Left ventricle myocardium inferior (tissue), 1 donor: ENCODE measurements at regions not wholly inside any gene's neighbourhood (a gene's known extent, or its start where the extent isn't known, plus 50 kb on each side); places are given as distances from the start of the nearest gene placed in this dataset.

Source experiments
- DNase-seq: peaks from one replicate; pipeline ENCODE4 v3.0.0-alpha.2; 2020
- H3K27ac ChIP-seq: fragments of 200-600 bp; replicated peaks from 2 replicates; pipeline ENCODE4 v1.8.0; 2021
- H3K27me3 ChIP-seq: fragments of 200-600 bp; 2 replicates; pipeline ENCODE4 v1.8.0; 2021; ENCODE audit warnings: low read depth
- H3K36me3 ChIP-seq: fragments of 200-600 bp; 2 replicates; pipeline ENCODE4 v1.8.0; 2021
- H3K4me1 ChIP-seq: fragments of 200-600 bp; 2 replicates; pipeline ENCODE4 v1.8.0; 2021
- H3K4me3 ChIP-seq: fragments of 200-600 bp; 2 replicates; pipeline ENCODE4 v1.8.0; 2021; ENCODE audit warnings: mild to moderate bottlenecking, moderate library complexity
- H3K9me3 ChIP-seq: fragments of 200-600 bp; replicated peaks from 2 replicates; pipeline ENCODE4 v1.8.0; 2021
- intact Hi-C: fragments of 100-400 bp; cut with micrococcal nuclease; formaldehyde crosslinking; loops from one replicate; pipeline ENCODE4 v1.11.0; 2022
- TF ChIP-seq, protein P1 (sequence below): fragments of 200-600 bp; IDR thresholded peaks from 2 replicates; pipeline ENCODE4 v1.8.0; 2021; ENCODE audit warnings: antibody characterized with exemption, mild to moderate bottlenecking, borderline replicate concordance
- donor health status: DM: no; HTN: yes; CAD: no; lungs with severe emphysema.

DNA sequence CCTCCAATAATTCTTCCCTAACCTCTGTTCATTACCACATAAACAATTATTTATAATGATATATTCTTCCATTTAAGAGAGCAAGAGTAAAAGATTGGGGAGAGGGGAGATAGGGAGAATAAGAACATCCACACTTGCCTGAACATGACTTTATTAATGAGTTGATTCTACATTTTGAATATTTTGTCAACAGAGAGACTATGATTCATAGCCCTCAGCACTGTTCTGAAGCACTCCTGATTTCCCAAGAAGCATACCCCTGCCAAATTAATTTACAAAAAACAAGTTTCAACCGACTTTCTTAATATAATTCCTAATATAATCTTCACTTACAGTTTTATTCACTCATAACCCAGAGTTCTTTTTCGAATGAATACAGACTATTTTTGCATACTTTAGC, 828.8 kb downstream of the ROBO2 start:
- no peak for DNase-seq
- TF ChIP-seq, protein P1, sequence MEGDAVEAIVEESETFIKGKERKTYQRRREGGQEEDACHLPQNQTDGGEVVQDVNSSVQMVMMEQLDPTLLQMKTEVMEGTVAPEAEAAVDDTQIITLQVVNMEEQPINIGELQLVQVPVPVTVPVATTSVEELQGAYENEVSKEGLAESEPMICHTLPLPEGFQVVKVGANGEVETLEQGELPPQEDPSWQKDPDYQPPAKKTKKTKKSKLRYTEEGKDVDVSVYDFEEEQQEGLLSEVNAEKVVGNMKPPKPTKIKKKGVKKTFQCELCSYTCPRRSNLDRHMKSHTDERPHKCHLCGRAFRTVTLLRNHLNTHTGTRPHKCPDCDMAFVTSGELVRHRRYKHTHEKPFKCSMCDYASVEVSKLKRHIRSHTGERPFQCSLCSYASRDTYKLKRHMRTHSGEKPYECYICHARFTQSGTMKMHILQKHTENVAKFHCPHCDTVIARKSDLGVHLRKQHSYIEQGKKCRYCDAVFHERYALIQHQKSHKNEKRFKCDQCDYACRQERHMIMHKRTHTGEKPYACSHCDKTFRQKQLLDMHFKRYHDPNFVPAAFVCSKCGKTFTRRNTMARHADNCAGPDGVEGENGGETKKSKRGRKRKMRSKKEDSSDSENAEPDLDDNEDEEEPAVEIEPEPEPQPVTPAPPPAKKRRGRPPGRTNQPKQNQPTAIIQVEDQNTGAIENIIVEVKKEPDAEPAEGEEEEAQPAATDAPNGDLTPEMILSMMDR = no peak
- Histone ChIP-seq H3K27me3 (no peaks in the 10 kb centered on the region), H3K4me1 (no peaks in the 10 kb centered on the region), H3K27ac (no peak overlapping the region), H3K9me3 (peaks cover 9% of the 10 kb centered on the region), H3K36me3 (no peaks in the 10 kb centered on the region), H3K4me3 (no peak overlapping the region)
- intact Hi-C loops = no loop called here

DNA sequence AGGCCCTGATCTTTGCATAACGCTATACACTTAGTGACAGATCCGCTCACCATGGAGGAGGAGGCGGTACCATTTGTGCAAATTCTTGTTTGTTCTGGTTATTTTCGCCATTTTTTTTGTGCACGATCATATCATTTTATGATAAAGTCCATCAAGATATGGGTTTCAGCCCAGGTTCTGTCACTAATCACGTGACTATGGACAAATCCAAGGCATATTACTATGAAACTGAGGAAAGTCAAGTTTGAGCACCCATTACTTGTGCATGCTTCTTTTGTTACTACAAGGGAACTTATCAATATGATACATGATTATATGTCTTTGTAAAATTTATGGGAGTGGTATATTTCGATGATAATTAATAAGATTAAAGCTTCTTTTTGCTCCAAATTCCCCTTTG, 829.5 kb downstream of the ROBO2 start:
- Histone ChIP-seq H3K27me3 (no peaks in the 10 kb centered on the region), H3K4me1 (no peaks in the 10 kb centered on the region), H3K27ac (no peak overlapping the region), H3K9me3 (peaks cover 9% of the 10 kb centered on the region), H3K4me3 (no peak overlapping the region), H3K36me3 (no peaks in the 10 kb centered on the region)
- TF ChIP-seq, protein P1 = no peak
- DNase-seq = no peak
- intact Hi-C loops = no loop called here

DNA sequence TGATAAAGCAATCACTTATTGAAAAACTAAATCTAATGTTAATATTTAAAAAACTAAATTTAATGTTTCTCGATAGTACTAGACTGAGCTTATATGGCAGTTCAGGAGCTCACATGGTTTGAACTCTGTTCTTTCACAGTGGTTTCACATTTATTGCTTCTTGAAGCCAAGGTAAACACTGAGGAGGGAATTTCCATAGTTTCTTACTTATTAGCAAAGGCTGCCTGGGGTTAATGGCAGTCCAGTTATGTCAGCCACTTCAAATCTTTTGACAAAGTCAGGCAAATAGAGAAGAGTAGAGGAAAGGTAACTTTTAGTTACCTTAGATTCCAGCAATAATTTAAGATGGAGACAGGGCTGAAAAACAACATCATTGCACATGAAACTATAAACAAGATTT, 831.5 kb downstream of the ROBO2 start:
- DNase-seq = no peak
- TF ChIP-seq, protein P1 = no peak
- intact Hi-C loops = no loop called here
- Histone ChIP-seq H3K9me3 (peaks cover 9% of the 10 kb centered on the region), H3K36me3 (no peaks in the 10 kb centered on the region), H3K27ac (no peak overlapping the region), H3K4me3 (no peak overlapping the region), H3K4me1 (no peaks in the 10 kb centered on the region), H3K27me3 (no peaks in the 10 kb centered on the region)

DNA sequence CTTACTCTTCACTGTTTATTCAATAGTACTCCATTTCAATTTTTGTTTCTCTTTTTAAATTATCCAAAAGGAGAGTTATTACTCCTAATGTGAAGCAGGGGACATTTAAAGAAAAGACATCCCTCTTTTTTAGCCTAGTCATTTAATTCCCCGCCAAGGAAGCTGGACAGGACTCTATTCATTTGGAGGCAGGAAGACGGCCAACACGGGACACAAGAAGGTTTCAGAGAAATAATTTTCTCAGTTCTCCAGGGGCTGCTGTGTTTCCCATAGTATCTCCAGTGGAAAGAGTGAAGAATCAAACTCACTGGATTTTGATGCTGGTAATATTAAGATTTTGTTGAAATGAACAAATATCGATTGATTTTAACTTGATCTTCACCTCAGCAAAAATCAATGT, 833.7 kb downstream of the ROBO2 start:
- TF ChIP-seq, protein P1 = no peak
- no peak for DNase-seq
- Histone ChIP-seq H3K9me3 (peaks cover 10% of the 10 kb centered on the region), H3K27me3 (no peaks in the 10 kb centered on the region), H3K27ac (no peak overlapping the region), H3K36me3 (no peaks in the 10 kb centered on the region), H3K4me3 (no peak overlapping the region), H3K4me1 (no peaks in the 10 kb centered on the region)
- intact Hi-C loops = no loop called here

DNA sequence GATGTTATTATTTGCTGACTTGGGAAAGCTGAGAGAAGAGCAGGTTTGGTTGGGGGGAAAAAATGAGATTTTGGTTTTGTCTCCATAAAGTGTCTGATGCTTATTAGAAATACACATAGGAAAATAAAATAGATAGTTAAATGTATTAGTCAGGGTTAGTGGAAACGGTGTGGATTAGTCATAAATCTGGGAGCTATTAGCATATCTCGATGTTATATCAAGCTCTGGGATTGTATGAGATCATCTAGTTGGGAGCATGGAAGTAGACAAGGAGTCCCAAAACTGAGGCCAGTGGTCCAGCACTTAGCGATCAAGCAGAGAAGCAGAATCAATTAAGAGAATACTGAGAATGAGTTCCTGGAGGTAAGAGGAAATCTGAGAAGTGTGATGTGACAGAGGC, 845.5 kb downstream of the ROBO2 start:
- H3K27ac ChIP-seq = no peak overlapping the region
- no peaks in the 10 kb centered on the region for H3K4me1 ChIP-seq
- no peak overlapping the region for H3K4me3 ChIP-seq
- intact Hi-C loops = no loop called here
- DNase-seq = no peak
- no peaks in the 10 kb centered on the region for H3K27me3 ChIP-seq
- TF ChIP-seq, protein P1 = no peak
- H3K36me3 ChIP-seq = no peaks in the 10 kb centered on the region
- no peaks in the 10 kb centered on the region for H3K9me3 ChIP-seq

DNA sequence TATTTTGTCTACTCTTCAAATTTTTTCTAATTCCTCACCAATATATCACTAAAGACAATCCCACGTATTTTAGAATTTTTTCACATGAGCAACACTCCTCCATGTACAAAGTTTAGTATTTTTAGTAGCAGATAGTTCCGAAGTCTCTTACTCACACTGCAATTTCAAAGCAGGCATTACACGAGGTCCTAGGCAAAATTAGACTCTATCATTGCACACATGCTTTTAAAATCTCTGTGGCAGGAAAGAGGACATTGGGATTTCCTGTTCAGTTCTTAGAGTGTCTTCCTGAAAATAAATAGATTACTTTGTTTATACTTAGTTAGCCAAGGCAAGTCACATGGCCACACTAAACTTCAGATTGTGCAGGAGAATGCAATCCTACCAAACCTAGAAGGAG, 847.7 kb downstream of the ROBO2 start:
- Histone ChIP-seq H3K27ac (no peak overlapping the region), H3K4me3 (no peak overlapping the region), H3K36me3 (no peaks in the 10 kb centered on the region), H3K4me1 (no peaks in the 10 kb centered on the region), H3K27me3 (no peaks in the 10 kb centered on the region), H3K9me3 (no peaks in the 10 kb centered on the region)
- TF ChIP-seq, protein P1 = no peak
- DNase-seq = no peak
- intact Hi-C loops = no loop called here
